Activated CD8-positive, alpha-beta T cell treated with anti-CD3 and anti-CD28 coated beads for 36 hours (primary cell): ENCODE measurements at regions not wholly inside any gene's neighbourhood (a gene's known extent, or its start where the extent isn't known, plus 50 kb on each side); places are given as distances from the start of the nearest gene placed in this dataset.

Source experiments
- ATAC-seq: fragments of 200-7000 bp; cut with Tn5 transposase; one replicate; pipeline ENCODE4 v1.10.0; 2021; ENCODE audit warnings: mild to moderate bottlenecking, moderate library complexity
- CTCF ChIA-PET: fragments of 350-600 bp; sonication (Branson Sonifier 250); formaldehyde crosslinking; loops from one replicate; lab custom pipeline; 2021; ENCODE audit warnings: antibody characterized with exemption; lab: Charles Lee
- POLR2A ChIA-PET: fragments of 350-600 bp; sonication (Branson Sonifier 250); formaldehyde crosslinking; loops from one replicate; lab custom pipeline; 2021; ENCODE audit warnings: antibody characterized with exemption; lab: Charles Lee
- DNase-seq: peaks from one replicate; pipeline ENCODE4 v3.0.0-alpha.2; 2020
- H3K27ac Mint-ChIP-seq: one replicate; pipeline ENCODE4 v1.8.0; 2021; ENCODE audit warnings: mild to moderate bottlenecking, mixed read lengths
- H3K27me3 Mint-ChIP-seq: one replicate; pipeline ENCODE4 v1.8.0; 2021; ENCODE audit warnings: mixed read lengths
- H3K36me3 Mint-ChIP-seq: one replicate; pipeline ENCODE4 v1.8.0; 2021; ENCODE audit warnings: low read depth, mixed read lengths
- H3K4me1 Mint-ChIP-seq: one replicate; pipeline ENCODE4 v1.8.0; 2021; ENCODE audit warnings: low read depth, mixed read lengths
- H3K4me3 Mint-ChIP-seq: one replicate; pipeline ENCODE4 v1.8.0; 2021; ENCODE audit warnings: mild to moderate bottlenecking, moderate library complexity, mixed read lengths
- H3K9me3 Mint-ChIP-seq: one replicate; pipeline ENCODE4 v1.8.0; 2021; ENCODE audit warnings: mixed read lengths
- CTCF ChIP-seq: fragments of 200-600 bp; IDR thresholded peaks from one replicate; pipeline ENCODE4 v1.8.0; 2022; ENCODE audit warnings: antibody characterized with exemption, mild to moderate bottlenecking
- intact Hi-C: fragments of 100-400 bp; cut with micrococcal nuclease; formaldehyde crosslinking; loops from one replicate; pipeline ENCODE4 v1.10.0; 2022

- POLR2A ChIA-PET = interaction anchor here (0.6 kb wide), 1 partner anchor 9 kb away, joined by 3 read pairs; no protein-coding TSS in a partner anchor
- no peak for DNase-seq
Observed at GRCh38 chr13:74218291-74218690, 84.1 kb upstream of the KLF12 start.

GRCh38 chr13:74217811-74218210 is 83.6 kb upstream of the KLF12 start:
- CTCF ChIA-PET = no interaction called here
- H3K4me3 Mint-ChIP-seq = no peak overlapping the region

More at GRCh38 chr13:74218291-74218690, 84.1 kb upstream of the KLF12 start:
- no peak overlapping the region for H3K4me3 Mint-ChIP-seq
- no peak for TF ChIP-seq CTCF
- H3K36me3 Mint-ChIP-seq = no peaks in the 10 kb centered on the region
- peaks cover 6% of the 10 kb centered on the region for H3K4me1 Mint-ChIP-seq
- H3K27me3 Mint-ChIP-seq = no peaks in the 10 kb centered on the region
- no peak for ATAC-seq
- intact Hi-C loops = no loop called here
- no peak overlapping the region for H3K27ac Mint-ChIP-seq
- no peaks in the 10 kb centered on the region for H3K9me3 Mint-ChIP-seq
- CTCF ChIA-PET = interaction anchor here (1.4 kb wide), 1 partner anchor 66 kb away, joined by 3 read pairs; no protein-coding TSS in a partner anchor

GRCh38 chr13:74215420-74215819 is 81.2 kb upstream of the KLF12 start:
- no peak for ATAC-seq

More at GRCh38 chr13:74217811-74218210, 83.6 kb upstream of the KLF12 start:
- Mint-ChIP-seq H3K27me3 (no peaks in the 10 kb centered on the region), H3K27ac (no peak overlapping the region), H3K9me3 (no peaks in the 10 kb centered on the region), H3K4me1 (peaks cover 6% of the 10 kb centered on the region), H3K36me3 (no peaks in the 10 kb centered on the region)
- ATAC-seq = no peak
- intact Hi-C loops = no loop called here
- no peak for DNase-seq
- POLR2A ChIA-PET = no interaction called here
- no peak for TF ChIP-seq CTCF

GRCh38 chr13:74214321-74214720 is 80.1 kb upstream of the KLF12 start:
- ATAC-seq (no peak), DNase-seq (no peak)
- ChIA-PET CTCF (interaction anchor here (0.6 to 0.7 kb wide), 2 partner anchors 12 to 1158 kb away, joined by 3 to 4 read pairs; no protein-coding TSS in a partner anchor), POLR2A (no interaction called here)
- Mint-ChIP-seq H3K9me3 (no peaks in the 10 kb centered on the region), H3K4me1 (peaks cover 6% of the 10 kb centered on the region), H3K27ac (no peak overlapping the region), H3K27me3 (no peaks in the 10 kb centered on the region), H3K36me3 (no peaks in the 10 kb centered on the region), H3K4me3 (no peak overlapping the region)
- TF ChIP-seq CTCF = no peak
- intact Hi-C loops = no loop called here

More at GRCh38 chr13:74215420-74215819, 81.2 kb upstream of the KLF12 start:
- intact Hi-C loops = no loop called here
- no peak for DNase-seq
- no peak for TF ChIP-seq CTCF
- H3K4me3 Mint-ChIP-seq = no peak overlapping the region
- H3K27ac Mint-ChIP-seq = no peak overlapping the region
- ChIA-PET CTCF (no interaction called here), POLR2A (no interaction called here)
- H3K36me3 Mint-ChIP-seq = no peaks in the 10 kb centered on the region
- H3K4me1 Mint-ChIP-seq = peaks cover 6% of the 10 kb centered on the region
- H3K9me3 Mint-ChIP-seq = no peaks in the 10 kb centered on the region
- no peaks in the 10 kb centered on the region for H3K27me3 Mint-ChIP-seq

- Mint-ChIP-seq H3K27ac (no peak overlapping the region), H3K4me1 (peaks cover 2% of the 10 kb centered on the region), H3K9me3 (no peaks in the 10 kb centered on the region), H3K36me3 (no peaks in the 10 kb centered on the region), H3K27me3 (no peaks in the 10 kb centered on the region), H3K4me3 (no peak overlapping the region)
- CTCF ChIA-PET = no interaction called here
- POLR2A ChIA-PET = no interaction called here
- no peak for TF ChIP-seq CTCF
- intact Hi-C loops = no loop called here
- no peak for ATAC-seq
- DNase-seq = no peak
Observed at GRCh38 chr13:74210693-74211393, 76.6 kb upstream of the KLF12 start.
